K562 (cell line): ENCODE measurements at regions not wholly inside any gene's neighbourhood (a gene's known extent, or its start where the extent isn't known, plus 50 kb on each side); places are given as distances from the start of the nearest gene placed in this dataset.

Experiments used
- ATAC-seq: fragments of 200-7000 bp; cut with Tn5 transposase; 3 replicates; pipeline ENCODE4 v1.9.1; 2020; ENCODE audit warnings: moderate library complexity
- BruUV-seq: library from RNA; stranded (reverse); fragments of 400-500 nt; replicated peaks from 2 replicates; lab custom pipeline; 2021; lab: Mats Ljungman, UMichigan
- CTCF ChIA-PET: fragments of 300-600 bp; formaldehyde crosslinking; extraction: SDS; loops from one replicate; lab custom pipeline; 2021; ENCODE audit warnings: low intra/inter-chr PET ratio; lab: Yijun Ruan, JAX
- POLR2A ChIA-PET: fragments of 300-600, 350-650 bp; sonication (Branson Sonifier 250); formaldehyde crosslinking; extraction: SDS; loops from one replicate; lab custom pipeline; 2021; ENCODE audit warnings: antibody characterized with exemption, inconsistent platforms; lab: Yijun Ruan, JAX
- DNase-seq, 4 experiments: peaks; one replicate each; pipeline versions ENCODE4 v3.0.0 to v3.0.0-alpha.2; 2011 to 2018; ENCODE audit warnings: low spot score in 3 of 4, mixed read lengths in 3 of 4; ENCODE audit errors: extremely low read depth in 1 of 4
- FAIRE-seq: peaks from 2 replicates; lab custom pipeline; 2011; peaks lifted over from hg19 to GRCh38; lab: Jason Lieb, UNC
- H2AFZ ChIP-seq: 2 replicates; pipeline ENCODE4 v1.6.0; 2011; ENCODE audit warnings: low read depth, low read length, control low read depth, inconsistent platforms
- H3K27ac ChIP-seq: fragments of 200-600 bp; 3 replicates; pipeline ENCODE4 v1.8.0; 2011; ENCODE audit warnings: low read depth, mild to moderate bottlenecking, control low read depth, inconsistent platforms, low read length, moderate library complexity, mixed read lengths; ENCODE audit errors: extremely low read depth
- H3K27me3 ChIP-seq, 2 experiments: fragments of 300-600 bp in 1 of 2; 2 replicates in 1 of 2; 3 replicates in 1 of 2; pipeline versions ENCODE4 v1.6.0 to v1.8.0; 2011; ENCODE audit warnings: inconsistent platforms in 2 of 2, low read length in 2 of 2, mild to moderate bottlenecking in 1 of 2, mixed read lengths in 1 of 2, moderate library complexity in 1 of 2; ENCODE audit not compliant: control insufficient read depth in 2 of 2, insufficient read depth in 2 of 2
- H3K36me3 ChIP-seq: fragments of 300-600 bp; 3 replicates; pipeline ENCODE4 v1.8.0; 2011; ENCODE audit warnings: mild to moderate bottlenecking, low read length, inconsistent platforms; ENCODE audit not compliant: control insufficient read depth, insufficient read depth
- H3K4me1 ChIP-seq, 2 experiments: fragments of 200-600 bp in 1 of 2; replicated peaks in 1 of 2; 2 replicates in 1 of 2; 3 replicates in 1 of 2; pipeline versions ENCODE4 v1.5.1 to v1.8.0; 2011; ENCODE audit warnings: inconsistent platforms in 2 of 2, low read length in 2 of 2, mild to moderate bottlenecking in 1 of 2, mixed read lengths in 1 of 2, moderate library complexity in 1 of 2; ENCODE audit not compliant: control insufficient read depth in 2 of 2, insufficient read depth in 2 of 2
- H3K4me2 ChIP-seq: 2 replicates; pipeline ENCODE4 v1.6.1; 2011; ENCODE audit warnings: low read length, control low read depth, inconsistent platforms, mixed read lengths; ENCODE audit not compliant: insufficient read depth
- H3K4me3 ChIP-seq: fragments of 200-600 bp; sonication (generic), shearing (Covaris generic); 2 replicates; pipeline ENCODE4 v1.5.1; 2016; ENCODE audit warnings: control low read depth, inconsistent platforms
- H3K79me2 ChIP-seq: fragments of 200-600 bp; 3 replicates; pipeline ENCODE4 v1.8.0; 2011; ENCODE audit warnings: low read length, inconsistent platforms; ENCODE audit not compliant: control insufficient read depth, insufficient read depth
- H3K9ac ChIP-seq, 2 experiments: 2 replicates each; pipeline versions ENCODE4 v1.6.0 to v1.6.1; 2011; ENCODE audit warnings: low read depth in 2 of 2, low read length in 2 of 2, control low read depth in 1 of 2, inconsistent platforms in 1 of 2, mild to moderate bottlenecking in 1 of 2, mixed read lengths in 1 of 2; ENCODE audit not compliant: insufficient read depth in 1 of 2
- H3K9me1 ChIP-seq: one replicate; pipeline ENCODE4 v1.6.0; 2011; ENCODE audit warnings: inconsistent platforms, mild to moderate bottlenecking, low read length, moderate library complexity; ENCODE audit not compliant: control insufficient read depth, insufficient read depth
- H3K9me3 ChIP-seq: replicated peaks from 2 replicates; pipeline ENCODE4 v1.5.1; 2011; ENCODE audit warnings: low read depth, low read length, inconsistent platforms; ENCODE audit not compliant: control insufficient read depth, insufficient read depth
- H4K20me1 ChIP-seq: replicated peaks from 2 replicates; pipeline ENCODE4 v1.6.1; 2011; ENCODE audit warnings: low read length, inconsistent platforms, mixed read lengths; ENCODE audit not compliant: control insufficient read depth, insufficient read depth
- NRF1 ChIP-seq, 2 experiments: fragments of 450-650 bp; IDR thresholded peaks in 1 of 2; conservative IDR thresholded peaks in 1 of 2; 2 replicates each; pipeline ENCODE4 v1.6.1; 2014; ENCODE audit warnings: mild to moderate bottlenecking in 2 of 2
- PML ChIP-seq: IDR thresholded peaks from 2 replicates; pipeline ENCODE4 v1.6.1; 2012; ENCODE audit warnings: low read length, inconsistent platforms
- POLR2AphosphoS2 ChIP-seq: IDR thresholded peaks from 2 replicates; pipeline ENCODE4 v1.6.1; 2012; ENCODE audit warnings: low read length, improper control_type of control experiment
- RAD21 ChIP-seq, 2 experiments: fragments of 250-450 bp in 1 of 2; fragments of 450-650 bp in 1 of 2; sonication (Bioruptor Pico) in 1 of 2; formaldehyde crosslinking in 1 of 2; IDR thresholded peaks in 1 of 2; conservative IDR thresholded peaks in 1 of 2; 2 replicates each; pipeline versions ENCODE4 v1.4.0 to v1.8.0; 2020 to 2022; ENCODE audit warnings: mild to moderate bottlenecking in 2 of 2, moderate library complexity in 1 of 2
- SMC3 ChIP-seq: conservative IDR thresholded peaks from 2 replicates; pipeline ENCODE4 v1.6.1; 2011; ENCODE audit warnings: low read depth, low read length, improper control_type of control experiment; ENCODE audit not compliant: insufficient read depth
- THRAP3 ChIP-seq: fragments of 450-650 bp; IDR thresholded peaks from 2 replicates; pipeline ENCODE4 v1.6.1; 2016; ENCODE audit warnings: mild to moderate bottlenecking, inconsistent platforms, borderline replicate concordance
- ZNF707 ChIP-seq: fragments of 250-450 bp; sonication (Bioruptor Pico); conservative IDR thresholded peaks from 2 replicates; pipeline ENCODE4 v1.8.0; 2022; ENCODE audit warnings: inconsistent platforms, mild to moderate bottlenecking, moderate library complexity
- ZNF740 ChIP-seq, 3 experiments: fragments of 200-800 bp in 1 of 3; sonication (Bioruptor generic) in 1 of 3; sonication (generic) in 1 of 3; formaldehyde crosslinking in 1 of 3; IDR thresholded peaks; 2 replicates each; pipeline versions ENCODE4 v1.6.1 to v1.8.0; 2016 to 2022; ENCODE audit warnings: mild to moderate bottlenecking in 2 of 3, missing compliant biosample characterization in 2 of 3, missing genetic modification characterization in 2 of 3, missing genetic modification reagents in 1 of 3
- WGBS: fragments of 100-300 bp; shearing (Covaris generic); methylation state at CpG from one replicate; pipeline ENCODE4 v1.1.6; 2016; ENCODE audit warnings: low coverage, mixed read lengths; ENCODE audit not compliant: insufficient coverage; ENCODE audit errors: missing lambda C conversion rate; 5-methylcytosine and 5-hydroxymethylcytosine counted together
- in situ Hi-C: fragments of 300-500 bp; cut with MboI; formaldehyde crosslinking; loops from 4 replicates; pipeline ENCODE4 v1.15.0; 2018; ENCODE audit warnings: inconsistent platforms, mixed read lengths
- intact Hi-C: fragments of 100-400 bp; cut with micrococcal nuclease; formaldehyde crosslinking; loops from 2 replicates; pipeline ENCODE4 v1.14.2; 2022
- TF ChIP-seq, protein P1 (sequence below), 3 experiments: IDR thresholded peaks in 2 of 3; conservative IDR thresholded peaks in 1 of 3; 2 replicates each; pipeline ENCODE4 v1.5.1; 2011 to 2012; ENCODE audit warnings: low read length in 3 of 3, mild to moderate bottlenecking in 3 of 3, control low read depth in 2 of 3, improper control_type of control experiment in 1 of 3, inconsistent platforms in 1 of 3, low read depth in 1 of 3, mixed read lengths in 1 of 3, moderate library complexity in 1 of 3; ENCODE audit not compliant: insufficient read depth in 2 of 3
- TF ChIP-seq, protein P2 (sequence below), 3 experiments: fragments of 200-800 bp in 1 of 3; fragments of 250-450 bp in 1 of 3; fragments of 450-650 bp in 1 of 3; sonication (Bioruptor Pico) in 1 of 3; sonication (Bioruptor generic) in 1 of 3; formaldehyde crosslinking in 1 of 3; IDR thresholded peaks; 2 replicates each; pipeline versions ENCODE4 v1.6.1 to v1.8.0; 2016 to 2022; ENCODE audit warnings: mild to moderate bottlenecking in 2 of 3, missing genetic modification characterization in 2 of 3, missing compliant biosample characterization in 1 of 3, moderate library complexity in 1 of 3
- TF ChIP-seq, protein P3 (sequence below): sonication (generic); formaldehyde crosslinking; IDR thresholded peaks from 2 replicates; pipeline ENCODE4 v1.4.0; 2020; ENCODE audit warnings: mild to moderate bottlenecking, missing genetic modification reagents

GRCh38 chr11:81644239-81644840 lies 1089.3 kb downstream of the FAM181B start:
- Histone ChIP-seq H3K27ac (no peak overlapping the region), H3K4me1 (no peaks in the 10 kb centered on the region), H4K20me1 (no peaks in the 10 kb centered on the region), H3K4me2 (no peak overlapping the region), H3K27me3 (no peaks in the 10 kb centered on the region), H3K9me1 (no peaks in the 10 kb centered on the region), H3K36me3 (no peaks in the 10 kb centered on the region), H3K79me2 (no peaks in the 10 kb centered on the region), H3K4me3 (no peak overlapping the region), H3K9ac (no peak overlapping the region), H2AFZ (no peak overlapping the region), H3K9me3 (no peaks in the 10 kb centered on the region)
- CTCF ChIA-PET, result interaction anchor here (0.7 kb wide), 1 partner anchor 1058 kb away, joined by 3 read pairs; no protein-coding TSS in a partner anchor
- FAIRE-seq (no peak), ATAC-seq (peak; percentile 56; the same call in 1 of the 3 replicates), DNase-seq (peak; percentile 23 to 53 (median 38))
- in situ Hi-C loops (no loop called here), intact Hi-C loops (loop anchor here (1.0 to 10.0 kb wide), 2 partner anchors 580 to 1058 kb away; no protein-coding TSS in a partner anchor)
- BruUV-seq, result no TSS peak
- 0% methylated on average over 1 of the region's 1 CpG for WGBS
- POLR2A ChIA-PET, result no interaction called here
- TF ChIP-seq ZNF707 (CRISPR knock-in tag) (no peak), ZNF740 (CRISPR knock-in tag; IDR thresholded peaks at IDR 0.05) (no peak), ZNF740 (tag; IDR thresholded peaks at IDR 0.05) (no peak), NRF1 (conservative IDR thresholded peaks at IDR 0.05 in 1 of 2, IDR thresholded peaks at IDR 0.05 in 1 of 2) (no peak), RAD21 (CRISPR knock-in tag; conservative IDR thresholded peaks at IDR 0.05 in 1 of 2, IDR thresholded peaks at IDR 0.05 in 1 of 2) (peak; percentile 33 to 54; a peak in 2 of 4 replicates), PML (no peak), POLR2AphosphoS2 (no peak), THRAP3 (no peak), SMC3 (0 out of 2 replicates have a peak, but pooled peaks have one; percentile 23)
- TF ChIP-seq, protein P1, sequence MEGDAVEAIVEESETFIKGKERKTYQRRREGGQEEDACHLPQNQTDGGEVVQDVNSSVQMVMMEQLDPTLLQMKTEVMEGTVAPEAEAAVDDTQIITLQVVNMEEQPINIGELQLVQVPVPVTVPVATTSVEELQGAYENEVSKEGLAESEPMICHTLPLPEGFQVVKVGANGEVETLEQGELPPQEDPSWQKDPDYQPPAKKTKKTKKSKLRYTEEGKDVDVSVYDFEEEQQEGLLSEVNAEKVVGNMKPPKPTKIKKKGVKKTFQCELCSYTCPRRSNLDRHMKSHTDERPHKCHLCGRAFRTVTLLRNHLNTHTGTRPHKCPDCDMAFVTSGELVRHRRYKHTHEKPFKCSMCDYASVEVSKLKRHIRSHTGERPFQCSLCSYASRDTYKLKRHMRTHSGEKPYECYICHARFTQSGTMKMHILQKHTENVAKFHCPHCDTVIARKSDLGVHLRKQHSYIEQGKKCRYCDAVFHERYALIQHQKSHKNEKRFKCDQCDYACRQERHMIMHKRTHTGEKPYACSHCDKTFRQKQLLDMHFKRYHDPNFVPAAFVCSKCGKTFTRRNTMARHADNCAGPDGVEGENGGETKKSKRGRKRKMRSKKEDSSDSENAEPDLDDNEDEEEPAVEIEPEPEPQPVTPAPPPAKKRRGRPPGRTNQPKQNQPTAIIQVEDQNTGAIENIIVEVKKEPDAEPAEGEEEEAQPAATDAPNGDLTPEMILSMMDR (IDR thresholded peaks at IDR 0.05 in 2 of 3, conservative IDR thresholded peaks at IDR 0.05 in 1 of 3; ENCODE audit: insufficient read depth in 2 of 3, low read depth in 1 of 3, low read length in 3 of 3), result peak; percentile 48 to 53 (median 49); a peak in 3 of 6 replicates
- TF ChIP-seq, protein P2, sequence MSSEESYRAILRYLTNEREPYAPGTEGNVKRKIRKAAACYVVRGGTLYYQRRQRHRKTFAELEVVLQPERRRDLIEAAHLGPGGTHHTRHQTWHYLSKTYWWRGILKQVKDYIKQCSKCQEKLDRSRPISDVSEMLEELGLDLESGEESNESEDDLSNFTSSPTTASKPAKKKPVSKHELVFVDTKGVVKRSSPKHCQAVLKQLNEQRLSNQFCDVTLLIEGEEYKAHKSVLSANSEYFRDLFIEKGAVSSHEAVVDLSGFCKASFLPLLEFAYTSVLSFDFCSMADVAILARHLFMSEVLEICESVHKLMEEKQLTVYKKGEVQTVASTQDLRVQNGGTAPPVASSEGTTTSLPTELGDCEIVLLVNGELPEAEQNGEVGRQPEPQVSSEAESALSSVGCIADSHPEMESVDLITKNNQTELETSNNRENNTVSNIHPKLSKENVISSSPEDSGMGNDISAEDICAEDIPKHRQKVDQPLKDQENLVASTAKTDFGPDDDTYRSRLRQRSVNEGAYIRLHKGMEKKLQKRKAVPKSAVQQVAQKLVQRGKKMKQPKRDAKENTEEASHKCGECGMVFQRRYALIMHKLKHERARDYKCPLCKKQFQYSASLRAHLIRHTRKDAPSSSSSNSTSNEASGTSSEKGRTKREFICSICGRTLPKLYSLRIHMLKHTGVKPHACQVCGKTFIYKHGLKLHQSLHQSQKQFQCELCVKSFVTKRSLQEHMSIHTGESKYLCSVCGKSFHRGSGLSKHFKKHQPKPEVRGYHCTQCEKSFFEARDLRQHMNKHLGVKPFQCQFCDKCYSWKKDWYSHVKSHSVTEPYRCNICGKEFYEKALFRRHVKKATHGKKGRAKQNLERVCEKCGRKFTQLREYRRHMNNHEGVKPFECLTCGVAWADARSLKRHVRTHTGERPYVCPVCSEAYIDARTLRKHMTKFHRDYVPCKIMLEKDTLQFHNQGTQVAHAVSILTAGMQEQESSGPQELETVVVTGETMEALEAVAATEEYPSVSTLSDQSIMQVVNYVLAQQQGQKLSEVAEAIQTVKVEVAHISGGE (CRISPR knock-in tag; IDR thresholded peaks at IDR 0.05), result no peak
- TF ChIP-seq, protein P3, sequence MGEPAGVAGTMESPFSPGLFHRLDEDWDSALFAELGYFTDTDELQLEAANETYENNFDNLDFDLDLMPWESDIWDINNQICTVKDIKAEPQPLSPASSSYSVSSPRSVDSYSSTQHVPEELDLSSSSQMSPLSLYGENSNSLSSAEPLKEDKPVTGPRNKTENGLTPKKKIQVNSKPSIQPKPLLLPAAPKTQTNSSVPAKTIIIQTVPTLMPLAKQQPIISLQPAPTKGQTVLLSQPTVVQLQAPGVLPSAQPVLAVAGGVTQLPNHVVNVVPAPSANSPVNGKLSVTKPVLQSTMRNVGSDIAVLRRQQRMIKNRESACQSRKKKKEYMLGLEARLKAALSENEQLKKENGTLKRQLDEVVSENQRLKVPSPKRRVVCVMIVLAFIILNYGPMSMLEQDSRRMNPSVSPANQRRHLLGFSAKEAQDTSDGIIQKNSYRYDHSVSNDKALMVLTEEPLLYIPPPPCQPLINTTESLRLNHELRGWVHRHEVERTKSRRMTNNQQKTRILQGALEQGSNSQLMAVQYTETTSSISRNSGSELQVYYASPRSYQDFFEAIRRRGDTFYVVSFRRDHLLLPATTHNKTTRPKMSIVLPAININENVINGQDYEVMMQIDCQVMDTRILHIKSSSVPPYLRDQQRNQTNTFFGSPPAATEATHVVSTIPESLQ (CRISPR knock-in tag), result no peak
